HG02943 (cell line): ENCODE measurements at regions not wholly inside any gene's neighbourhood (a gene's known extent, or its start where the extent isn't known, plus 50 kb on each side); places are given as distances from the start of the nearest gene placed in this dataset.

Experiments used
- ATAC-seq: cut with Tn5 transposase; IDR thresholded peaks from one replicate; pipeline ENCODE4 v1.9.1; 2021; ENCODE audit warnings: mild to moderate bottlenecking, low read depth, moderate library complexity; ENCODE audit not compliant: unreplicated experiment

GRCh38 chr3:106750092-106750491 is 627.1 kb upstream of the CCDC54 start:
- ATAC-seq = no peak

- ATAC-seq = no peak
Measured at GRCh38 chr3:106755336-106755735, 621.9 kb upstream of the CCDC54 start.

- ATAC-seq = no peak
Measured at GRCh38 chr3:106756901-106757300, 620.3 kb upstream of the CCDC54 start.

GRCh38 chr3:106758459-106758858 is 618.8 kb upstream of the CCDC54 start:
- no peak for ATAC-seq

- no peak for ATAC-seq
Measured at GRCh38 chr3:106759731-106760130, 617.5 kb upstream of the CCDC54 start.

GRCh38 chr3:106765342-106765741 is 611.9 kb upstream of the CCDC54 start:
- ATAC-seq = no peak

GRCh38 chr3:106768941-106769480 is 608.2 kb upstream of the CCDC54 start:
- no peak for ATAC-seq

- no peak for ATAC-seq
Measured at GRCh38 chr3:106773795-106774194, 603.4 kb upstream of the CCDC54 start.

GRCh38 chr3:106783231-106783630 is 594.0 kb upstream of the CCDC54 start:
- no peak for ATAC-seq

- ATAC-seq = no peak
Measured at GRCh38 chr3:106789276-106789675, 588.0 kb upstream of the CCDC54 start.

- ATAC-seq = no peak
Measured at GRCh38 chr3:106792716-106793115, 584.5 kb upstream of the CCDC54 start.

GRCh38 chr3:106794442-106794841 is 582.8 kb upstream of the CCDC54 start:
- no peak for ATAC-seq

GRCh38 chr3:106795553-106795952 is 581.7 kb upstream of the CCDC54 start:
- ATAC-seq = no peak

GRCh38 chr3:106797461-106797860 is 579.8 kb upstream of the CCDC54 start:
- ATAC-seq = no peak

GRCh38 chr3:106805625-106806024 is 571.6 kb upstream of the CCDC54 start:
- no peak for ATAC-seq

- no peak for ATAC-seq
Measured at GRCh38 chr3:106806964-106807363, 570.3 kb upstream of the CCDC54 start.

GRCh38 chr3:106809041-106809440 is 568.2 kb upstream of the CCDC54 start:
- ATAC-seq = no peak

GRCh38 chr3:106809623-106810299 is 567.5 kb upstream of the CCDC54 start:
- ATAC-seq = no peak

GRCh38 chr3:106810300-106810875 is 566.9 kb upstream of the CCDC54 start:
- no peak for ATAC-seq

GRCh38 chr3:106811376-106811775 is 565.9 kb upstream of the CCDC54 start:
- ATAC-seq = no peak

GRCh38 chr3:106813742-106814141 is 563.5 kb upstream of the CCDC54 start:
- no peak for ATAC-seq

- no peak for ATAC-seq
Measured at GRCh38 chr3:106814231-106814630, 563.0 kb upstream of the CCDC54 start.
